ENCODE measurements at regions not wholly inside any gene's neighbourhood (a gene's known extent, or its start where the extent isn't known, plus 50 kb on each side); places are given as distances from the start of the nearest gene placed in this dataset.

- no peak for TF ChIP-seq EZH2phosphoT487 (IDR thresholded peaks at IDR 0.05; ENCODE audit: borderline replicate concordance)
- no peak for TF ChIP-seq CTCF (conservative IDR thresholded peaks at IDR 0.05; ENCODE audit: low read length)
- Histone ChIP-seq H3K4me1 (ENCODE audit: insufficient read depth, low read length, poor library complexity, severe bottlenecking) (no peaks in the 10 kb centered on the region), H3K4me2 (ENCODE audit: low read depth, low read length, poor library complexity, severe bottlenecking) (no peak overlapping the region)
Measured at GRCh38 chr1:30009720-30010119, 713.7 kb downstream of the MATN1 start.

GRCh38 chr1:30008998-30009657, 714.3 kb downstream of the MATN1 start:
- H4K20me1 ChIP-seq (ENCODE audit: insufficient read depth, low read length, poor library complexity, severe bottlenecking) = no peaks in the 10 kb centered on the region
- no peak overlapping the region for H3K9ac ChIP-seq (ENCODE audit: low read depth, low read length, poor library complexity, severe bottlenecking)
- TF ChIP-seq EZH2phosphoT487 (IDR thresholded peaks at IDR 0.05; ENCODE audit: borderline replicate concordance) (no peak), CTCF (conservative IDR thresholded peaks at IDR 0.05; ENCODE audit: low read length) (no peak)
- H3K4me3 ChIP-seq (ENCODE audit: low read length, poor library complexity, severe bottlenecking) = no peak overlapping the region
- no peaks in the 10 kb centered on the region for H3K79me2 ChIP-seq (ENCODE audit: insufficient read depth, low read length)
- no peak overlapping the region for H2AFZ ChIP-seq (ENCODE audit: low read length)
- no peaks in the 10 kb centered on the region for H3K36me3 ChIP-seq (ENCODE audit: insufficient read depth, low read length)
- no peaks in the 10 kb centered on the region for H3F3A ChIP-seq (ENCODE audit: low read depth)
- no peaks in the 10 kb centered on the region for H3K27me3 ChIP-seq (ENCODE audit: insufficient read depth, low read length, poor library complexity, severe bottlenecking)
- no peak overlapping the region for H3K4me2 ChIP-seq (ENCODE audit: low read depth, low read length, poor library complexity, severe bottlenecking)
- H3K9me3 ChIP-seq (ENCODE audit: insufficient read depth, low read depth, low read length) = no peaks in the 10 kb centered on the region; the same call in 1 of the 2 replicates
- H3K4me1 ChIP-seq (ENCODE audit: insufficient read depth, low read length, poor library complexity, severe bottlenecking) = no peaks in the 10 kb centered on the region
- H3K9me2 ChIP-seq (replicated peaks; ENCODE audit: low read depth, low read length) = no peaks in the 10 kb centered on the region

More at GRCh38 chr1:30009720-30010119, 713.7 kb downstream of the MATN1 start:
- H3K79me2 ChIP-seq (ENCODE audit: insufficient read depth, low read length) = no peaks in the 10 kb centered on the region
- H3K9me3 ChIP-seq (ENCODE audit: insufficient read depth, low read depth, low read length) = no peaks in the 10 kb centered on the region; the same call in 1 of the 2 replicates
- H3K4me3 ChIP-seq (ENCODE audit: low read length, poor library complexity, severe bottlenecking) = no peak overlapping the region
- H3K36me3 ChIP-seq (ENCODE audit: insufficient read depth, low read length) = no peaks in the 10 kb centered on the region
- no peaks in the 10 kb centered on the region for H3K27me3 ChIP-seq (ENCODE audit: insufficient read depth, low read length, poor library complexity, severe bottlenecking)
- no peak overlapping the region for H3K9ac ChIP-seq (ENCODE audit: low read depth, low read length, poor library complexity, severe bottlenecking)
- no peaks in the 10 kb centered on the region for H3K9me2 ChIP-seq (replicated peaks; ENCODE audit: low read depth, low read length)
- H4K20me1 ChIP-seq (ENCODE audit: insufficient read depth, low read length, poor library complexity, severe bottlenecking) = no peaks in the 10 kb centered on the region
- no peaks in the 10 kb centered on the region for H3F3A ChIP-seq (ENCODE audit: low read depth)
- H2AFZ ChIP-seq (ENCODE audit: low read length) = no peak overlapping the region

GRCh38 chr1:30008372-30008997, 714.9 kb downstream of the MATN1 start:
- H3K9me3 ChIP-seq (ENCODE audit: insufficient read depth, low read depth, low read length) = no peaks in the 10 kb centered on the region; the same call in 1 of the 2 replicates
- H2AFZ ChIP-seq (ENCODE audit: low read length) = no peak overlapping the region
- no peaks in the 10 kb centered on the region for H3F3A ChIP-seq (ENCODE audit: low read depth)
- no peaks in the 10 kb centered on the region for H3K36me3 ChIP-seq (ENCODE audit: insufficient read depth, low read length)
- no peaks in the 10 kb centered on the region for H4K20me1 ChIP-seq (ENCODE audit: insufficient read depth, low read length, poor library complexity, severe bottlenecking)
- no peak overlapping the region for H3K9ac ChIP-seq (ENCODE audit: low read depth, low read length, poor library complexity, severe bottlenecking)
- no peaks in the 10 kb centered on the region for H3K27me3 ChIP-seq (ENCODE audit: insufficient read depth, low read length, poor library complexity, severe bottlenecking)
- H3K4me3 ChIP-seq (ENCODE audit: low read length, poor library complexity, severe bottlenecking) = no peak overlapping the region
- H3K79me2 ChIP-seq (ENCODE audit: insufficient read depth, low read length) = no peaks in the 10 kb centered on the region
- H3K4me1 ChIP-seq (ENCODE audit: insufficient read depth, low read length, poor library complexity, severe bottlenecking) = no peaks in the 10 kb centered on the region
- H3K9me2 ChIP-seq (replicated peaks; ENCODE audit: low read depth, low read length) = no peaks in the 10 kb centered on the region
- no peak overlapping the region for H3K4me2 ChIP-seq (ENCODE audit: low read depth, low read length, poor library complexity, severe bottlenecking)
- TF ChIP-seq EZH2phosphoT487 (IDR thresholded peaks at IDR 0.05; ENCODE audit: borderline replicate concordance) = no peak
- TF ChIP-seq CTCF (conservative IDR thresholded peaks at IDR 0.05; ENCODE audit: low read length) = no peak
